ENCODE measurements at regions not wholly inside any gene's neighbourhood (a gene's known extent, or its start where the extent isn't known, plus 50 kb on each side); places are given as distances from the start of the nearest gene placed in this dataset.
"Not testable (repeated sequence)": the region's sequence is repeated elsewhere in the genome, so short reads cannot be mapped to it uniquely, and the experiment has no call there.

DNA sequence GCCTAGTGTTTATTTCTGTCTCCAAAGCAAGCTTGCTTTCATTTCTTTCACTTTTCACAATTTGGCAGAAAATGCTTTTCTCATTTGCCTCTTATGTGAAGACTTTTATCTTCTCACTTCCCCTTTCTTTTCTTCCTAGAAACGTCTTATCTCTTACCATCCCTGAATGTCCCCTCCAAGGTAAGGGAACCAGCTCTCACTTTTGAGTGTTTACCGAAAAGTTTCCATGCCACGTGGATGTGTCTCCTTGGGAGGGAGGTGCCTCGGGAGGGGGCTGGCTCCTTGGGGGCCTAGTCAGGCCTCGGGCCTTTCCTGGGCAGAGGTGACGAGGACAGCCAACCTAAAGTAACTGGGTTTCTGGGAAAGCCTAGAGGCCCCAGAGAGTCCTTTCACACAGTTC lies 127.4 kb downstream of the CD24 start:
- no peak for DNase-seq

DNA sequence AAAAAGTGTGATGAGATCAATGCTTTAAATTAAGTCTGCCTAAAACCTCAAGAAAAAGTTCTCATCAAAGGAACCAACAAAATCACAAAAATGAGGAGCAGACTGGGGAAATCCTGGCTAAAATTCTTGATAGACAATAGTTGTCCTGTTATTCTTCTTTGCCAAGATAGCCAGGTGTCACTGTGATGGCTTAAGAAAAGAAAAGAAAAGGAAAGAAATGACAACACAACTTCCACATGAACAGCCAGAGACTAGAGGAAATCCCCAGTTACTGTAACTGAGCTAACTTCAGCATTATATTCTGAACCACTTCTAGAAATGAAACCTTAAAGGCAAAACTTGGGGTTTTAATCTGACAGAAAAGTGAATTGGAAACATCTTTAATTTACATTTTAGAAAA lies 129.6 kb downstream of the CD24 start:
- DNase-seq: no peak

DNA sequence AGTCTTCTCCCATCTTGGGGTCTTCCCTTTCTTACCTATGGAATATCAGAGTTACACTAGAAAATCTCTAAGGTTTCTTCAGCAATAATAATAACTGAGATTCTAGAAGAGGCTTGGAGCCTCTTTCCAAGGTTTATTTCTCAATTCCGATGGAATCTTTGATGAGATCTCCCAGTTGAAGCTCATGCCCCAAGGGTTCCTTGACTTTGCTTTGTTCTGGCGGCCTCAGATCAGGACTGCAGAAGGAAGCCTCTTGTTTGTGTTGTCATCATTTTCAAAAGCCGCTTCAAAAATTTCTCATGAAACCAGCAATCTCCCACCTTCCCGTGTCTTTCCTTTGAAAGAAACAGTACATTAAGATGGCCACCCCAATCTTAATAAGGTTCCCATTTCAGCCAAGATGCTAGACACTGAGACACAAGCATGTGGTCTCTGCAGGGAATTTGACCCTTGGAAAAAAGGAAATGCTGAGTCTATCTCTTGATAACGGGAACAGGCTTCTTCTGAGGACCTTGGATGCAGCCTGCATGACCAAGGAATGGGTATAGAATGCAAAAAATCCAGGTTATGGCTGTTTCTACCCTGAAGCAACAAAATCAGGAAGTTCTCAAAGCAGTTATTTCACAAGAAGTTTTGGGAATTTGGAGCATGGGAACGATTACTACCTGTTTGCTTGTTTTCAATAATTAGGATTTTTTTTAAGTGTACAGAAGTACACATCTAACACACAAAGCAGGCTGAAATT lies 141.6 kb downstream of the CD24 start:
- DNase-seq: no peak

DNA sequence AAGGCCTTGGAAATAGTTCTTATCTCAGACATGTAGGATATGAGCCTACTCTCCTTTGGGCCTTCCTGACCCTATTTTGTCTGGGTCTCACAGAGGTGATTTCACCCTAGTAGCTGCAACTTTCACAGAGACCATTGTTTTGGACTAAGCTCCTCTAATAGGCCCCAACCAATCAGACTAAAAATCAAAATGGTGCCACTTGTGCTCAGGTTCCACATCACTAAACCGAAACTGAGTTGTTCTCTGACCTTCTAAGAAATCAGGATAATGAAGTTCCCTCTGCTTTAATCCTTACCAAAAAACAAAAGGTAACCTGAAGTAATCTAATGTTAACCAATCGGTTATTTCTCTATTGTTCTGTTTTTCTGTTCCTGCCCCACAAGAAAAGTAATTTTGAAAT lies 143.6 kb downstream of the CD24 start:
- no peak for DNase-seq

DNA sequence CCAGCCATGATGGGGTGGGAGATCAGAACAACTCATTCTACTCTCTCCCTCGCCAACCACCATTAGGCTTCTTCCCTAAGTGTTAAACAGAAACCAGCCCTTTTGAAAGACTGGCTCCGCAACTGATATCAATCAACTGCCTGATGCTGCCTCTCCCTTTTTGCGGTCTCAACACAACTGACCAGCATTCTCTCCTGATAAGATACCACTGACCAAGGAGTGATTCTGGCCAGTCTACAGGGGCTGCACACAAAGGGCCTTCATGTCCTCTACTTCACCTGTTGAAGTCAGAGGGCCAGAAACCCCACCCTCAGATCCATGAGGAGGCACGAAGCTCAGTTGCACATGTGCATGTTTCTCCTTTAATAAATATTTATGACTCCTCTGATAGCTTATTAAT lies 145.1 kb downstream of the CD24 start:
- no peak for DNase-seq

DNA sequence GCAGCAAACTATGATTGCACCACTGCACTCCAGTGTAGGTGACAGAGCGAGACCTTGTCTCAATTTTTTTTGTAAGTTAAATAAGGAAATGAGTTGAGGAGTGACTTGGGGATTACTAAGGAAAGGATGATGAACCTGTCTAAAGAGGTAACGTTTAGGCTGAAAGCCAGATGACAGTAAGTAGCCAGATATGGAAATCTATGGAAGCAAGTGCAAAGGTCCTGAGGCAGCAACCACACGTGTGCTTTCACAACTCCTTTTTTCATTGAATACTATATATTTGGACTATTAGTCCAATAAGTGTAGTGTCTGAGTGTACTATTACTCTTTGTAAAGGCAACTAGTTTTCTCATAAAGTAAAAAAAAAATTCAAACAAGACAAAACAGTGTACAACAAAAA lies 147.4 kb downstream of the CD24 start:
- no peak for DNase-seq

DNA sequence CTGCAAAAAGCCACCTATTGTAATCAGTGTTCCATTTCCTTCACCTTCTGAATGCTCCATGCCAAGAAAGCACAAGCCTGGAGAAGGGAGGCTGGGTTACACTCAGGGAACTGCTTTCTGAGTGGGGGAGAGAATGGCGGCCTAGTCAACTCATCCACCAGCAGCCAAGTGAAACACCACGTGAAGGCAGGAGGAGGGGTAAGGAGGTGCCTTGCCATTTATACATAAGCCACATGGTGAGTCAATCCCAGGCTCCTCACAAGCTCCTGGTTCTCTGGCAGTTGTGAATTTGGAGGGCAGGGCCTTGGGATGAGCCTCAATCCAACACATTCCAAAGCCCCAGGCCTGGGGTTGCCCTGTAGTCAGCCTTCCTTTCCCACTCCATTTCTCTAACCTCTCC lies 149.4 kb downstream of the CD24 start:
- no peak for DNase-seq

DNA sequence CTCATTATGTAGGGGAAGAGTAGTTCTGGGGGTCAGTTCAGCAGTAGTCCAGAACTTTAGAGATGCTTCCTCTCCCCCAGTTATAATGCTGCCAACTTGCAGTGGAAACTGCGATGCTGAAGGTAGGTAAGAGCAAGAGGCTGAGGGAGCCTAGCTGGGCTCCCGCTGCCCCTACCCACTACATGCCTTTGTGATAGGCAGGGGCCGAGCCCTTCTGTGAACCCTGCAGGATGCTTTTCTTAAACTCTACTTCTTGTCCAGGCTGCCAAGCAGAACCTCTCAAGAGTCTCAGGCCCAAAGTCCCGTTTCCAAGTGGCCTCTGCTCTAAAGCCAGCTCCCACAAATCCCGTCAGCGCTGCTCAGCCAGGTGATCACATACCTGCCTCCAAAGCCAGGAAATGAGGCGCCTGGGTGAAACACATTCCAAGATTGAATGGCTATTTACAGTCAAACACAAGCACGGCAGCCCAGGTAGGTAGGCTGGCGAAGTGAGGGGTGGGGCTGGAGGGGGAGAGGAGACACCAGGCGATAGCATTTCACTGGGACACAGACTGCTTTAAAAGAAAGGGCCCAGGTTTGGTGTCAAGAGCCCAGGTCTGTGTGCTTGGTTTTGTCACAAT lies 150.7 kb downstream of the CD24 start:
- DNase-seq: no peak

DNA sequence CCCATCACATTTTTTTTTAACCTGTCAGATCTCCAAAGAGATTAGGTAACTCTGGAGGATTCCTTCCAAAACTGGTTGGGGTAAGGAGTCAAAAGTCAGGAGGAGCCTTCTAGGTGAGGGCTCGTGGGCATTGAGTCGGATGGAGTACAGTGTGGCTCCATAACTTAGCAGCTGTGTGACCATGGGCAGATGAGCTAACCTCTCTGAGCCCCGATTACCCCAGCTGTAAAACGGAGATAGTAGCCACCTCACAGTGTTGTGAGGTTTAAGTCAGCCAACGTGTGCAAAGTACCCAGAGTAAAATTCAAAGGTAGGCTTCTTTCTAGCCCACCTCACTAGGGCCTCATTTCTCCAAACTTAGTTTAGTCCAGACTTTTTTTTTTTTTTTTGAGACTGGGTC lies 151.5 kb downstream of the CD24 start:
- DNase-seq: no peak

DNA sequence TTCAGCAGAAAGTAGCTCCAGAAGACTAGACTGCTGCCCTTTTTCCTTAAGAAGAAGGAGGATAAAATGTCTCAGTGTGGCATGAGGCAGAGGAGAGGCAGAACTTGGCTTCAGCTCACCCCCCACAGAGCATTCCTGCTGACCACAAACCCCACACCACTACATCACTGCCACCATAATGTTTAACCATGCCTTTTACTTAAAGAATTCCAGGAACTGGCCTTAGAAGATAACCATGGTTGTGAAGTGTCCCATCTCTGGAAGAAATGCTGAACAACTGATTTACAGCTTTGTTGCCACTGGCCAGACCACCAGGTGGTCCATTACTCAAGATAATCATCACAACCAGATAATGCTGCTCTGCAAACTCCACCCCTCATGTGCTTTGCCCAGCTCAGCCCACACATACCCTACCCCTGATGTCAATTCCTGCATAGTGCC lies 154.1 kb downstream of the CD24 start:
- DNase-seq: no peak

DNA sequence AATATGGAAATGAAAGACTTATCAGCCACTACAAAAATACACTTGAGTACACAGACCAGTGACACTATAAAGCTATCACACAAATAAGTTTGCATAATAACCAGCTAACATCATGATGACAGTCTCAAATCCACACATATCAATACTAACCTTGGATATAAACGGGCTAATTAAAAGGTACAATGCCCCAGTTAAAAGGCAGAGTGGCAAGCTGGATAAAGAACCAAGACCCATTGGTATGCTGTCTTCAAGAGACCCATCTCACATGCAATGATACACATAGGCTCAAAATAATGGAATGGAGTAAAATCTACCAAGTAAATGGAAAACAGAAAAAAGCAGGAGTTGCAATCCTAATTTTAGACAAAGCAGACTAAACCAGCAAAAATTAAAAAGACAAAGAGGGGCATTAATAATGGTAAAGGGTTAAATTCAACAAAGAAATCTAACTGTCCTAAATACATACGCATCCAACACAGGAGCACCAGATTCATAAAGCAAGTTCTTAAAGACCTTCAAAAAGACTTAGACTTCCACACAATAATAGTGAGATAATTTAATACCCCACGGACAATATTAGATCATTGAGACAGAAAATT lies 163.3 kb downstream of the CD24 start:
- DNase-seq: no peak

DNA sequence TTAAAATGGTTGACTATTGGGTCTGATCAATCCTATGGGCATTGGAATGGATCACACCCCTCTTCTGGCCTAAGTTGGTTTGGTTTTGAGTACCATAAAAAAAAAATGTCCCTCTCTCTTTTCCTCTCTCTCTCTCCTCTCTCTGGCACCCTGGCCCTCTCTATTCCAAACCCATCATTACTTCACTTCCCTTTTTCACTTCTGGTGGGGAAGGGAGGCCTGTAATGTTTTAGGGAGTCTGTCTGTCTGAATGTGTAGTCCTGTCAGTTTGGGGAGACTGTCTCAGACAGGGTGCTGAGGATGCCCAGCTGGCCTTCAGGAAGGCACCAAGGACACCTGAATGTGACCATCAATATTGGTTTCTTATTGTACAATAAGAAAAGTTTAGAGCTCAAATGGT lies 165.8 kb downstream of the CD24 start:
- no peak for DNase-seq

DNA sequence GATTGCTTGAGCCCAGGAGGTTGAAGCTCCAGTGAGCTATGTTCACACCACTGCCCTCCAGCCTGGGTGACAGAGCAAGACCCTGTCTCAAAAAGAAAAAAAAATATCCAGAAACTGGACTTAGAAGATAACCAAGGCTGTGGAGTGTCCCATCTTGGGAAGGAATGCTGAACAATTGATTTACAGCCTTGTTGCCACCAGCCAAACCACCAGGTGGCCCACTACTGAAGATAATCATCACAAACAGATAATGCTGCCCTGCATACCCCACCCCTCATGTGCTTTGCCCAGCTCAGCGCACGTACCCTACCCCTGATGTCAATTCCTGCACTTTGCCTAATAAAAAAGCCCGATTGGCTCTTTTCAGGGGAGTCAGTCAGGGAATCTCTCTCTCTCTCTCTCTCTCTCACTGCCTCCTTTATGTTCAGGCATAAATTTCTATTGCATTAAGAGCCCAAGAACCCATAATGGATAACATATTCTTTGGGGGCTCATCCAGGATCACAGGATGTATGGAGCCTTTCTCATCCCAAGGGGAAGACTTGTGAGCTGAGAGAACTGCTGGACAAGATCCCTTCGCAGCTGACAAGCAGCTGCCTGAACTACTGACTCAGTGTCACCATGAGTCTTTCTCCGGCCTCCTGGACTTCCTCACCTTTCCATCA lies 166.4 kb downstream of the CD24 start:
- no peak for DNase-seq

DNA sequence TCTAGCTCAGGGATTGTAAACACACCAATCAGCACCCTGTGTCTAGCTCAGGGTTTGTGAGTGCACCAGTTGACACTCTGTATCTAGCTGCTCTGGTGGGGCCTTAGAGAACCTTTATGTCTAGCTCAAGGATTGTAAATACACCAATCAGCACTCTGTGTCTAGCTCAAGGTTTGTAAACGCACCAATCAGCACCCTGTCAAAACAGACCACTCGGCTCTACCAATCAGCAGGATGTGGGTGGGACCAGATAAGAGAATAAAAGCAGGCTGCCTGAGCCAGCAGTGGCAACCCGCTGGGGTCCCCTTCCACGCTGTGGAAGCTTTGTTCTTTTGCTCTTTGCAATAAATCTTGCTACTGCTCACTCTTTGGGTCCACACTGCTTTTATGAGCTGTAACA lies 168.3 kb downstream of the CD24 start:
- not testable (repeated sequence) for DNase-seq

DNA sequence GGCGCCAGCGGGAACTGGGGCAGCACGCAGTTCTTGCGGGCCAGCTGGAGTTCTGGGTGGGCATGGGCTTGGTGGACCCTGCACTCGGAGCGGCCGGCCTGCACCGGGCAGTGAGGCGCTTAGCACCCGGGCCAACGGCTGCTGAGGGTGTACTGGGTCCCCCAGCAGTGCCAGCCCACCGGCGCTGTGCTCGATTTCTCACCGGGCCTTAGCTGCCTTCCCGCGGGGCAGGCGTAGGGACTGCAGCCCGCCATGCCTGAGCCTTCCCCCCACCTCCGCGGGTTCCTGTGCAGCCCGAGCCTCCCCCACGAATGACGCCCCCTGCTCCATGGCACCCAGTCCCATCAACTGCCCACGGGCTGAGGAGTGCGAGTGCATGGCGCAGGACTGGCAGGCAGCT lies 168.8 kb downstream of the CD24 start:
- DNase-seq: no peak

DNA sequence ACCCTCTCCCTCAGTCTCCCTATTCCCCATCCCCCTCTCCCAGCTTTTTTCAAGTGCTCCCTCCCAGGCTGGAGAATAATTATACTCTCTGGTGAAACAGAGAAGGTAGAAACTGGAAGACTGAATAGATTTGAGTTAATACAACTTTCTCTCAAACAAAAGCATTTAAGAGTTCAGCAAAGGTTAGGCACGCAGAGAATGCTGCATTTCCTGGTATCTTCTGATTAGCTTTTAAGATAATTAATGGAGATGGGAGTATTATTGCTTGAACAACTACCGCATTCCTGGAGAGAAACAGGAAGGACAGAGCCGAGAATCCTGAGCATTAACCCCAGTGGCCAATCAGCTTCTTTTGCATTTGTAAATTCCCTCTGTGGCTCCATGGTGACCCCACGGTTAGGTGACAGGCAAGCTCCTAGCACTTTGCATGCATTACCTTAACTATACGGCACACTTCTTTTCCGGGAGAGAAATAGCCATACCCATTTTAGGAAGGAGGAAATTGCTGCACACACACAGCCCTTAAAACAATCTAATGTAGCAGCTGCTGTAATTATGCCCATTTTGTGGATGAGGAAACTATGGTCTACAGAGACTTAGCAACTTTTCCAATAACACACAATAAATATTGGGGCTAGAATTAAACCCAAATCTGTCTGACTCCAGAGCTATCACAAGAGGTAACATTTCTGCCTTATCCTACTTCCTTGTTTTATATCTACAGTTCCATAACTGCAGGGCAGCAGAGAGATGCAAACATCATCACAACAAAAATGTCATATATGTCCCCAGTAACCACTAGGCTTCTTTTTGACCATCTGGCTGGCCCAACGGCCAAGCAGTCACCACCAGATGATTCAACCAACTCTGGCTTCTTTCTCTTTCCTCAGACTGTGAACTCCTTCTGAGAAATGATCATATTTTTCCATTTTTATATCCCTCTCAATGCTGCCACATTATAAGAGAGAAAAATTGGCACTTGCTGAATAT lies 169.9 kb downstream of the CD24 start:
- DNase-seq: no peak

DNA sequence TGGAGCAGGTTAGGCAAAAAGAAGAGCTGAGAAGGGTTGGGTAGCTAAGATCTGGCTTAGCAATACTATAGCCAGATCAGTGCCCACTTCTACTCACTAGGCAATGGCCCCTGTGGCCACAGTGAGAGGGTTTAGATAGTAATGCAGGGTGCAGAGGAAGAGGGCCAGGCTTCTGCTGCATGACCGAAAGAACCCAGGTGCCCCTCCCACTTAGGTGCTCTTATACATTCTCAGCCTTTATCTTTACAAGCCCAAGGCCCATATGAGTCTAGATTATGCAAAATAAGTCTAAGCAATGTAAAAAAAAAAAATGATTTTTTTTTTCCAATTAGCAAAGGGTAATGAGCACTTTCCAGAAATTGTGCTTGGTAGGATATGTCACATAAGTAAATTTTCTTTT lies 171.3 kb downstream of the CD24 start:
- no peak for DNase-seq

DNA sequence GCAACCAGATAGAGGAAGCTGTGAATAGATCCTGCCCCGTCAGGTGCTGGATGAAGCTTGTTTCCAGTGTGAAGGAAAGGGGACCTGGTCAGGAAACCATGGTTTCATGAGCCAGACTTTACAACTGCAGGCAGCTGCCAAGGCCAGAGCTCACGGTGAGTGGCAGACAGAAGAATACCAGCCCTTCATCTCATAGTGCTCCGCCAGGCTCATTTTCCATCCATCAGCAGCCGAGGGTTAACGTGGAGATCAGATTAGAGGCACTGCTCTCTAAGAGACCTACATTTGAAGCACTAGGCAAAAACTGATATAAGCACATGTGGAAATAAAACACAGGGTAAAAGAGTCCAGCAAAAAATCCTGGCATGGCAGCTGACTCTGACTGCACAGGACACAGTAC lies 172.4 kb downstream of the CD24 start:
- peak; percentile 7 for DNase-seq

DNA sequence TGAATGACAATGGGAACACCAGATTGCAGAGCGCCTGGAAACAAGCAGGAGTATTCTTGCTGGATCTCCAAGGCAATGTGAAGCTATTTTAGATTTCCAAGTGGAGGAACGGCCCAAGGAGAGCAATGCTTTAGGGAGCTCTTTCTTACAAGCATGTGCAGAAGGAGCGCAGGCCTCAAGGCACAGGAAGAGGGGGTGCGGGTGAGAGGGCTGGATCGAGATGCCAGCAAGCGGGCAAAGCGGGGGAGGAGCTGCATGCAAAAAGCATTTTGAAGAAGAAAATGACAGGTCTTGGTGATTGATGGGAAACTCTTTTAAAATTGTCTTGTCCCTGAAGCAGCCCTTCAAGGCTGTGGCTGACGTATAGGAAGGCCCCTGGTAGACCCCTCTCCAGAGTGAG lies 171.9 kb downstream of the QRSL1 start:
- DNase-seq: no peak

DNA sequence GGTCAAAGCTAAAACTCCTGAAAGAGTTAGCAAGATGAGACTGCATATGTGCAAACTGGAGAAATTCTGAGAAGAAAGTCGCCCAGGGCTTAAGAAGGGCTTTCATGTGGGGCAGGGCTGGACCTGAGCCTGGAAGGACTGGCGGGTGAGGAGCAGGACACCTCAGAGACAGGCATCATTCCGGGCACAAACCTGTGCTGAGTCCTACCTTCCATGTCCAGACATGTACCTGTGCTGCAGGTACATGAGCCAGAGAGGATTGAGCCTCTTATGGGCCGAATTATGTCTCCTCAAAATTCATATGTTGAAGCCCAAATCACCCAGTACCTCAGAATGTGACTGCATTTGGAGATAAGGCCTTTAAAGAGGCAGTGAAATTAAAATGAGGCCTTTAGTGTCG lies 171.0 kb downstream of the QRSL1 start:
- no peak for DNase-seq

DNA sequence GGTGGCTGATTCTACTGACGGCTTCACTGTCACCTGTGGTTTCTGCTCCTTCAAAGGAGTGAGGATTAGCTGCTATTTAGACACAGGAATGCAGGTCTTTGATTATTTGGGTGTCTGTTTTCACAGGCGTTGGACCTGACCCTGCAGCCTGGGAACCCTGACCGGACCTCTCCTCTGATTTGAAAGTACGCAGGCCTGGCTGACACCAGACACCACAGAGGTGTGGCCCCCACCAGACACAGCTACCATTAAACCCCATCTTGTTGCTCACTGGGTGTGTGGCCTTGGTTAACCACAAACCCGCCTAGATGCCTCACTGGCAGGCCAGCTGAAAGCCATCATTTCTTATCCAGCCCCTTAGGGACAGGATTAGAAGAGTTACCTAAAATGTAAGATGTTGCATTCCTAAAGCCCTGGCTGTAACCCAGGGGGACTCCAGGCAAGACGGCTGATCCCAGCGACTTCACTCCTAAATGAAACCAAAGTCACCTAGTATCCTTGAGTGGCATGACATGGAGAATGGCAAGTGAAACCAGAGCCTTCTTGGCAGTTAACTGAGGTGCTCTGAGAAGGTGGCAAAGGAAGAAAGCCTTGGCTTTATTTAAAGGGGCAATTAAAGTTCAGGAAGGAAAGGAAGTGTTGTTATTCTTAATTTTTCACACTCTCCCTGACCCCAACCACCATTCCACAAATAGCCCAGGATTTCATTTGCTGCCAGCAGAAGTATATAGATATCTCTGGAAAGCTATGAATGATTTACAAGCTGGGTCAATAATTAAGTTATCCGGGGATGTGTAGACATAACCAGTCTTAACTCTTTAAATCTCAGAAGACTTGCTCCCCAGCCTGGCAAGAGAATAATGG lies 169.9 kb downstream of the QRSL1 start:
- no peak for DNase-seq

DNA sequence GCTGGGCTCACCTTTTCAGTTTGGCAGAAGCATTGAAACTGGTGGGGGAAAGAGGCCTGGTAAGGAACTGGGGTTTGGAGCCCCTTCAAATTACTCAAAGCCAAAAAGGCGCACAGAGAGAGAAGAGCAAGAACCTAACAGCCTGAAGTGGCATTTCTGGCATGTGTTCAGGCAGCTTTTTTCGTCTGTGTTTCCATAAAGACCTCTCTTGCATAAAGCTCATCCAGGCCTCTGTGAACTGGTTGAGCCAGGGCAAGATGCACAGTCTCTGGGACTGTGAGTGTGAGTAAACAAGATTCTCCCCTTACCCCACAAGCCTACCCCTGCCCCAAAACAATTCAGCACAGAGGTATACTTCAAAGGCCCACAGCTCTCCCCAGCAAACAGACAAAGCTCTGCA lies 167.8 kb downstream of the QRSL1 start:
- DNase-seq: no peak
